ENCODE measurements at regions not wholly inside any gene's neighbourhood (a gene's known extent, or its start where the extent isn't known, plus 50 kb on each side); places are given as distances from the start of the nearest gene placed in this dataset.

DNA sequence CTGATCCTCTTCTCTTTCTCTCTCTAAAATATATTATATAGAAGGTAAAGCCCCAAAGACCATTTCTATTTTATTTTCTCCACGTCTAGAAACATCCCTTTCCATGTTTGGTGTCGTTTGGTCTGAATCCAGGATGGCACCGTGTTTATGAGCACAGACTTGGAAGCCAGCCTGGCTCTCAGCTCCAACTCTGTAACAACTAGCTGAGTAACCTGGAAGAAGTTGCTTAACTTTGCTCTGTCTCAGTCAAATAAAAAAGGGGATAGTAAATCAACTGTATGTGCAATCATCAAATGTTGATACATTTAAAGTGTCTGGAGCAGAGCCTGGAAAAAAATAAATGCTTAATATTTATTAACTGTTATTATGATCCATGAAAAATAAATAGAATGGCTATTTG, 249.8 kb upstream of the MAF start:
- TF ChIP-seq, protein P1, sequence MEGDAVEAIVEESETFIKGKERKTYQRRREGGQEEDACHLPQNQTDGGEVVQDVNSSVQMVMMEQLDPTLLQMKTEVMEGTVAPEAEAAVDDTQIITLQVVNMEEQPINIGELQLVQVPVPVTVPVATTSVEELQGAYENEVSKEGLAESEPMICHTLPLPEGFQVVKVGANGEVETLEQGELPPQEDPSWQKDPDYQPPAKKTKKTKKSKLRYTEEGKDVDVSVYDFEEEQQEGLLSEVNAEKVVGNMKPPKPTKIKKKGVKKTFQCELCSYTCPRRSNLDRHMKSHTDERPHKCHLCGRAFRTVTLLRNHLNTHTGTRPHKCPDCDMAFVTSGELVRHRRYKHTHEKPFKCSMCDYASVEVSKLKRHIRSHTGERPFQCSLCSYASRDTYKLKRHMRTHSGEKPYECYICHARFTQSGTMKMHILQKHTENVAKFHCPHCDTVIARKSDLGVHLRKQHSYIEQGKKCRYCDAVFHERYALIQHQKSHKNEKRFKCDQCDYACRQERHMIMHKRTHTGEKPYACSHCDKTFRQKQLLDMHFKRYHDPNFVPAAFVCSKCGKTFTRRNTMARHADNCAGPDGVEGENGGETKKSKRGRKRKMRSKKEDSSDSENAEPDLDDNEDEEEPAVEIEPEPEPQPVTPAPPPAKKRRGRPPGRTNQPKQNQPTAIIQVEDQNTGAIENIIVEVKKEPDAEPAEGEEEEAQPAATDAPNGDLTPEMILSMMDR (conservative IDR thresholded peaks at IDR 0.05 in 1 of 2, IDR thresholded peaks at IDR 0.05 in 1 of 2; ENCODE audit: extremely low read depth in 1 of 2, insufficient read depth in 1 of 2, low read depth in 1 of 2, low read length in 2 of 2) = no peak
- TF ChIP-seq EZH2 (IDR thresholded peaks at IDR 0.05; ENCODE audit: borderline replicate concordance, low read length) = no peak
